ENCODE measurements at regions not wholly inside any gene's neighbourhood (a gene's known extent, or its start where the extent isn't known, plus 50 kb on each side); places are given as distances from the start of the nearest gene placed in this dataset.

GRCh38 chrX:82196866-82197265 is 995.0 kb downstream of the SH3BGRL start:
- Histone ChIP-seq H3K9me3 (ENCODE audit: low read length) (no peaks in the 10 kb centered on the region), H3K9ac (ENCODE audit: low read length) (no peak overlapping the region), H3K4me3 (ENCODE audit: low read length) (no peak overlapping the region), H4K20me1 (ENCODE audit: insufficient read depth) (no peaks in the 10 kb centered on the region), H3K4me2 (ENCODE audit: low read length) (no peak overlapping the region), H3K36me3 (ENCODE audit: insufficient read depth, low read length) (no peaks in the 10 kb centered on the region), H3F3A (ENCODE audit: insufficient read depth, low read length, poor library complexity, severe bottlenecking) (no peaks in the 10 kb centered on the region), H2AFZ (ENCODE audit: low read depth, low read length) (no peak overlapping the region), H3K27ac (ENCODE audit: low read length) (no peak overlapping the region), H3K9me2 (ENCODE audit: insufficient read depth, low read length) (no peaks in the 10 kb centered on the region), H3K79me2 (replicated peaks; ENCODE audit: insufficient read depth, low read length) (no peaks in the 10 kb centered on the region), H3K27me3 (ENCODE audit: insufficient read depth, low read depth, low read length) (no peaks in the 10 kb centered on the region)
- no peak for TF ChIP-seq EP300 (conservative IDR thresholded peaks at IDR 0.05; ENCODE audit: poor library complexity, severe bottlenecking)
- no peak for TF ChIP-seq EZH2 (IDR thresholded peaks at IDR 0.05; ENCODE audit: borderline replicate concordance, insufficient read depth, low read length, poor library complexity, severe bottlenecking)
- no peak for TF ChIP-seq REST (IDR thresholded peaks at IDR 0.05; ENCODE audit: borderline replicate concordance)
- TF ChIP-seq CTCF (IDR thresholded peaks at IDR 0.05; ENCODE audit: poor library complexity, severe bottlenecking), result no peak
- TF ChIP-seq POLR2AphosphoS5 (IDR thresholded peaks at IDR 0.05), result no peak
- no peak for TF ChIP-seq MXI1 (conservative IDR thresholded peaks at IDR 0.05; ENCODE audit: poor library complexity, severe bottlenecking)
- TF ChIP-seq RAD21 (conservative IDR thresholded peaks at IDR 0.05), result no peak
- TF ChIP-seq SMC3 (conservative IDR thresholded peaks at IDR 0.05; ENCODE audit: poor library complexity), result no peak
- no peak for TF ChIP-seq TAF1 (IDR thresholded peaks at IDR 0.05; ENCODE audit: low read depth)

- Histone ChIP-seq H3K4me2 (ENCODE audit: low read length) (no peak overlapping the region), H3K9ac (ENCODE audit: low read length) (no peak overlapping the region), H3K79me2 (replicated peaks; ENCODE audit: insufficient read depth, low read length) (no peaks in the 10 kb centered on the region), H3K9me3 (ENCODE audit: low read length) (no peaks in the 10 kb centered on the region), H3K36me3 (ENCODE audit: insufficient read depth, low read length) (no peaks in the 10 kb centered on the region), H3K27ac (ENCODE audit: low read length) (peak overlapping the region; percentile 39), H3K9me2 (ENCODE audit: insufficient read depth, low read length) (no peaks in the 10 kb centered on the region), H4K20me1 (ENCODE audit: insufficient read depth) (no peaks in the 10 kb centered on the region), H2AFZ (ENCODE audit: low read depth, low read length) (no peak overlapping the region), H3K4me3 (ENCODE audit: low read length) (no peak overlapping the region), H3K27me3 (ENCODE audit: insufficient read depth, low read depth, low read length) (no peaks in the 10 kb centered on the region), H3F3A (ENCODE audit: insufficient read depth, low read length, poor library complexity, severe bottlenecking) (no peaks in the 10 kb centered on the region)
- peak; percentile 86 for TF ChIP-seq EP300 (conservative IDR thresholded peaks at IDR 0.05; ENCODE audit: poor library complexity, severe bottlenecking)
- TF ChIP-seq POLR2AphosphoS5 (IDR thresholded peaks at IDR 0.05), result peak; percentile 54
- TF ChIP-seq MXI1 (conservative IDR thresholded peaks at IDR 0.05; ENCODE audit: poor library complexity, severe bottlenecking), result no peak
These were observed 1007.1 kb downstream of the SH3BGRL start for GRCh38 chrX:82208975-82209374.

- no peak overlapping the region for H3K27ac ChIP-seq (ENCODE audit: low read length)
- H3K79me2 ChIP-seq (replicated peaks; ENCODE audit: insufficient read depth, low read length), result no peaks in the 10 kb centered on the region
- TF ChIP-seq RAD21 (conservative IDR thresholded peaks at IDR 0.05) (peak; percentile 42), CTCF (IDR thresholded peaks at IDR 0.05; ENCODE audit: poor library complexity, severe bottlenecking) (peak; percentile 43), TAF1 (IDR thresholded peaks at IDR 0.05; ENCODE audit: low read depth) (no peak), EZH2 (IDR thresholded peaks at IDR 0.05; ENCODE audit: borderline replicate concordance, insufficient read depth, low read length, poor library complexity, severe bottlenecking) (no peak)
- no peaks in the 10 kb centered on the region for H3K9me3 ChIP-seq (ENCODE audit: low read length)
- no peaks in the 10 kb centered on the region for H3K36me3 ChIP-seq (ENCODE audit: insufficient read depth, low read length)
- no peaks in the 10 kb centered on the region for H3K27me3 ChIP-seq (ENCODE audit: insufficient read depth, low read depth, low read length)
- H3F3A ChIP-seq (ENCODE audit: insufficient read depth, low read length, poor library complexity, severe bottlenecking), result no peaks in the 10 kb centered on the region
- H4K20me1 ChIP-seq (ENCODE audit: insufficient read depth), result no peaks in the 10 kb centered on the region
- no peak overlapping the region for H3K9ac ChIP-seq (ENCODE audit: low read length)
- no peaks in the 10 kb centered on the region for H3K9me2 ChIP-seq (ENCODE audit: insufficient read depth, low read length)
- no peak overlapping the region for H3K4me3 ChIP-seq (ENCODE audit: low read length)
- no peak overlapping the region for H2AFZ ChIP-seq (ENCODE audit: low read depth, low read length)
- H3K4me2 ChIP-seq (ENCODE audit: low read length), result no peak overlapping the region
These were observed 1016.5 kb downstream of the SH3BGRL start for GRCh38 chrX:82218361-82218760.
